KMS-11 (cell line): ENCODE measurements at regions not wholly inside any gene's neighbourhood (a gene's known extent, or its start where the extent isn't known, plus 50 kb on each side); places are given as distances from the start of the nearest gene placed in this dataset.

Experiments used
- H2AFZ ChIP-seq: fragments of 200-600 bp; sonication (generic); 2 replicates; pipeline ENCODE4 v1.6.1; 2016; ENCODE audit warnings: antibody characterized with exemption, mixed run types, low read depth
- H3K27ac ChIP-seq: fragments of 200-600 bp; sonication (generic); 2 replicates; pipeline ENCODE4 v1.6.1; 2016; ENCODE audit warnings: mild to moderate bottlenecking, mixed run types
- H3K27me3 ChIP-seq: fragments of 200-600 bp; sonication (generic); 2 replicates; pipeline ENCODE4 v1.6.1; 2017; ENCODE audit warnings: mild to moderate bottlenecking, low read depth, mixed run types, moderate library complexity; ENCODE audit not compliant: insufficient read depth
- H3K36me3 ChIP-seq: fragments of 200-600 bp; sonication (generic); 2 replicates; pipeline ENCODE4 v1.6.1; 2017; ENCODE audit warnings: mild to moderate bottlenecking, mixed run types; ENCODE audit not compliant: insufficient read depth
- H3K4me1 ChIP-seq: fragments of 200-600 bp; sonication (generic); 2 replicates; pipeline ENCODE4 v1.6.1; 2016; ENCODE audit warnings: mild to moderate bottlenecking, low read depth, mixed run types; ENCODE audit not compliant: poor library complexity, severe bottlenecking
- H3K4me2 ChIP-seq: fragments of 200-600 bp; sonication (generic); 2 replicates; pipeline ENCODE4 v1.7.0; 2016; ENCODE audit warnings: mild to moderate bottlenecking, mixed run types
- H3K4me3 ChIP-seq: fragments of 200-600 bp; sonication (generic); IDR thresholded peaks from 2 replicates; pipeline ENCODE4 v1.6.1; 2017; ENCODE audit warnings: low read depth, low read length, mixed read lengths; ENCODE audit not compliant: insufficient read depth
- H3K79me2 ChIP-seq: fragments of 200-600 bp; sonication (generic); 2 replicates; pipeline ENCODE4 v1.6.1; 2016; ENCODE audit warnings: low read depth, mixed run types; ENCODE audit not compliant: insufficient read depth
- H3K9ac ChIP-seq: fragments of 200-600 bp; sonication (generic); 2 replicates; pipeline ENCODE4 v1.6.1; 2016; ENCODE audit warnings: mild to moderate bottlenecking, mixed run types
- H4K20me1 ChIP-seq: fragments of 200-600 bp; sonication (generic); 2 replicates; pipeline ENCODE4 v1.6.1; 2016; ENCODE audit warnings: mild to moderate bottlenecking, mixed run types; ENCODE audit not compliant: insufficient read depth
- CTCF ChIP-seq: fragments of 200-600 bp; sonication (generic); conservative IDR thresholded peaks from 2 replicates; pipeline ENCODE4 v1.6.1; 2017; ENCODE audit warnings: low read depth, mild to moderate bottlenecking, antibody characterized with exemption, low read length, moderate library complexity, mixed read lengths

DNA sequence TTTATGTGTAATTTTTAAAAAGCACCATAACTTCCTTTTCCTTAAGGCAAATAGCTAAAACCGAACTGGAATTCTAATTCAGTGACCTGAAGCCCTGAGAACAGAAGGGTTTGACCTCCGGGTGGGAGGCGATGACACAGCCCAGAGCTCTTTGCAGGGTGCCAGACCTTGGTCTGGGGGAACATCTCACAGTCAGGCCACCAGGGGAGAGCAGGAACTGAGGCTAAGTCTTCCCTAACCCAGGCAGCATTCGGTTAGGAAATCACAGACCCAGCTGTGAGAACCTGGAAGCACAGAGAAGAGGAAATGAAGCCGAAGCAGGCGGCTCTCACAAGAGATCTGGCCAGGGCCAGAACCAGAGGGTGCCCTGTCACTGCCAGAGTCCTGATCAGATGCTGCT, 444.8 kb downstream of the TTLL7 start:
- H3K4me2 ChIP-seq: no peak overlapping the region
- H3K4me1 ChIP-seq: no peaks in the 10 kb centered on the region
- H2AFZ ChIP-seq: no peak overlapping the region
- no peak overlapping the region for H3K4me3 ChIP-seq
- H3K27me3 ChIP-seq: no peaks in the 10 kb centered on the region
- no peaks in the 10 kb centered on the region for H3K79me2 ChIP-seq
- no peaks in the 10 kb centered on the region for H4K20me1 ChIP-seq
- H3K36me3 ChIP-seq: no peaks in the 10 kb centered on the region
- TF ChIP-seq CTCF: no peak
- H3K27ac ChIP-seq: no peak overlapping the region
- H3K9ac ChIP-seq: no peak overlapping the region

DNA sequence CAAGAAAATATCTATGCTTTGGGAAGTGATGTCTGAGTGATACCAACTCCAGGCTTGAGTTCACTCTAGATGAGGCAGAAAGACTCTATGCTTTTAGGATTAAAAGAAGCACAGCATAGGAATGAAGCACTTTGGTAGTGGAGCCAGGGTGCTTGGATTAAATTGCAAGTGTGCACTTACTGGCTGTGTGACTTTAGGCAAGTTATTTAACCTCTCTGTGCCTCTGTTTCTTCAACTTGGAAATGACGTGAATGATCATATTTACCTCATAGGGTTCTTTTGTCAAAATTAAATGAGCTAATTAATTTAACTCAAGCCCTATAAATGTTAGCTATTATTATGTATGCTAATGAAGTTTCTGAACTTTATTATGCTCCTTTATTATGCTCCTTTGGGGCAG, 446.1 kb downstream of the TTLL7 start:
- Histone ChIP-seq H3K27me3 (no peaks in the 10 kb centered on the region), H3K4me3 (no peak overlapping the region), H4K20me1 (no peaks in the 10 kb centered on the region), H3K4me1 (no peaks in the 10 kb centered on the region), H3K4me2 (no peak overlapping the region), H3K27ac (no peak overlapping the region), H3K9ac (no peak overlapping the region), H2AFZ (no peak overlapping the region), H3K36me3 (no peaks in the 10 kb centered on the region), H3K79me2 (no peaks in the 10 kb centered on the region)
- no peak for TF ChIP-seq CTCF

DNA sequence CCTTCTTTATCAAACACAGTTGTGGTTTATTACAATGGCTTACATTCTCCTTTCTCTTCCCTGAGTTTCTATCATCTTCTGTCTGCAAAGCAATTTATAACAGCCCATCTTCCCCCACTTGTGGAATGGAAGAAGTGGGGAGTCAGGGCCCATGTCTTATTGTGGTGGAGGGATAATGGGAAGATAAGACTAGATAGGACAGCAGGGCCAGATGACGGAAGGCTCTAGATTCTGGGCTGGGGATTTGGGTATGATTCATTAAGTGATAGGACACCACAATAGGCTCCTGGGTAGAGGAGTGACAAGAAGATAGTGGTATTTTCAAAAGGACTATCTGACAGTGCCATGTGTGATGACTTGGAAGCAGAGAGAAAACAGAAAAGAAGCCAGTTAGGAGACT, 450.6 kb downstream of the TTLL7 start:
- H3K36me3 ChIP-seq: no peaks in the 10 kb centered on the region
- no peak overlapping the region for H3K27ac ChIP-seq
- no peak for TF ChIP-seq CTCF
- no peaks in the 10 kb centered on the region for H3K4me1 ChIP-seq
- H3K9ac ChIP-seq: no peak overlapping the region
- H3K4me3 ChIP-seq: no peak overlapping the region
- H2AFZ ChIP-seq: no peak overlapping the region
- H3K27me3 ChIP-seq: no peaks in the 10 kb centered on the region
- no peaks in the 10 kb centered on the region for H3K79me2 ChIP-seq
- H4K20me1 ChIP-seq: no peaks in the 10 kb centered on the region
- H3K4me2 ChIP-seq: no peak overlapping the region

GRCh38 chr1:83547901-83548300, 451.0 kb downstream of the TTLL7 start:
- no peak overlapping the region for H3K27ac ChIP-seq
- no peak overlapping the region for H3K4me3 ChIP-seq
- TF ChIP-seq CTCF: no peak
- H3K36me3 ChIP-seq: no peaks in the 10 kb centered on the region
- H3K9ac ChIP-seq: no peak overlapping the region
- H4K20me1 ChIP-seq: no peaks in the 10 kb centered on the region
- H3K4me1 ChIP-seq: no peaks in the 10 kb centered on the region
- H2AFZ ChIP-seq: no peak overlapping the region
- H3K79me2 ChIP-seq: no peaks in the 10 kb centered on the region
- no peak overlapping the region for H3K4me2 ChIP-seq
- no peaks in the 10 kb centered on the region for H3K27me3 ChIP-seq

GRCh38 chr1:83546874-83547273, 452.1 kb downstream of the TTLL7 start:
- Histone ChIP-seq H3K27ac (no peak overlapping the region), H3K4me1 (no peaks in the 10 kb centered on the region), H3K9ac (no peak overlapping the region)

More at GRCh38 chr1:83546874-83547273, 452.1 kb downstream of the TTLL7 start:
- Histone ChIP-seq H3K36me3 (no peaks in the 10 kb centered on the region), H3K79me2 (no peaks in the 10 kb centered on the region), H2AFZ (no peak overlapping the region), H4K20me1 (no peaks in the 10 kb centered on the region), H3K27me3 (no peaks in the 10 kb centered on the region), H3K4me3 (no peak overlapping the region), H3K4me2 (no peak overlapping the region)
- TF ChIP-seq CTCF: no peak
